CD4-positive, alpha-beta memory T cell (primary cell): ENCODE measurements at regions not wholly inside any gene's neighbourhood (a gene's known extent, or its start where the extent isn't known, plus 50 kb on each side); places are given as distances from the start of the nearest gene placed in this dataset.

Experiments used
- CTCF ChIA-PET: fragments of 350-600 bp; sonication (Branson Sonifier 250); formaldehyde crosslinking; loops from one replicate; lab custom pipeline; 2021; ENCODE audit warnings: inconsistent platforms; ENCODE audit not compliant: partially characterized antibody; lab: Charles Lee
- POLR2A ChIA-PET: fragments of 350-600 bp; sonication (Branson Sonifier 250); formaldehyde crosslinking; loops from one replicate; lab custom pipeline; 2021; ENCODE audit not compliant: partially characterized antibody; lab: Charles Lee
- DNase-seq, 5 donors: peaks; one replicate each; pipeline versions ENCODE4 v3.0.0 to v3.0.0-alpha.2; 2020 to 2022; ENCODE audit warnings: mixed read lengths in 1 of 5
- H3K27ac ChIP-seq: one replicate; pipeline ENCODE4 v1.7.0; 2013; ENCODE audit warnings: low read depth, low read length
- H3K27me3 ChIP-seq: 2 replicates; pipeline ENCODE4 v1.7.0; 2013; ENCODE audit warnings: mild to moderate bottlenecking, low read length, moderate library complexity; ENCODE audit not compliant: insufficient read depth
- H3K36me3 ChIP-seq: 2 replicates; pipeline ENCODE4 v1.7.0; 2013; ENCODE audit warnings: mild to moderate bottlenecking, low read length, moderate library complexity; ENCODE audit not compliant: insufficient read depth
- H3K4me1 ChIP-seq: 2 replicates; pipeline ENCODE4 v1.7.0; 2013; ENCODE audit warnings: mild to moderate bottlenecking, low read length, moderate library complexity; ENCODE audit not compliant: insufficient read depth
- H3K4me3 ChIP-seq, 2 donors: one replicate each; pipeline ENCODE4 v1.7.0; 2013; ENCODE audit warnings: low read length in 2 of 2, mild to moderate bottlenecking in 1 of 2
- H3K9me3 ChIP-seq, 2 donors: one replicate each; pipeline ENCODE4 v1.7.0; 2013; ENCODE audit warnings: low read length in 2 of 2, control low read depth in 1 of 2; ENCODE audit not compliant: control insufficient read depth in 1 of 2
- H3K27ac Mint-ChIP-seq, 7 donors: one replicate each; pipeline ENCODE4 v1.8.0; 2020 to 2021; ENCODE audit warnings: mixed read lengths in 7 of 7, mild to moderate bottlenecking in 6 of 7, inconsistent platforms in 3 of 7, moderate library complexity in 3 of 7
- H3K27me3 Mint-ChIP-seq, 2 donors: one replicate each; pipeline ENCODE4 v1.8.0; 2020 to 2021; ENCODE audit warnings: mixed read lengths in 2 of 2
- H3K36me3 Mint-ChIP-seq, 2 donors: one replicate each; pipeline ENCODE4 v1.8.0; 2020 to 2021; ENCODE audit warnings: mixed read lengths in 2 of 2, inconsistent platforms in 1 of 2, mild to moderate bottlenecking in 1 of 2
- H3K4me1 Mint-ChIP-seq, 4 donors: one replicate each; pipeline ENCODE4 v1.8.0; 2020 to 2021; ENCODE audit warnings: mixed read lengths in 4 of 4, mild to moderate bottlenecking in 1 of 4
- H3K4me3 Mint-ChIP-seq, 8 donors: one replicate each; pipeline ENCODE4 v1.8.0; 2020 to 2021; ENCODE audit warnings: mixed read lengths in 8 of 8, mild to moderate bottlenecking in 7 of 8, moderate library complexity in 6 of 8, inconsistent platforms in 3 of 8
- H3K9me3 Mint-ChIP-seq, 8 donors: one replicate each; pipeline ENCODE4 v1.8.0; 2020 to 2021; ENCODE audit warnings: mixed read lengths in 8 of 8, mild to moderate bottlenecking in 5 of 8, inconsistent platforms in 3 of 8, moderate library complexity in 1 of 8
- intact Hi-C: fragments of 100-400 bp; cut with micrococcal nuclease; formaldehyde crosslinking; loops from one replicate; pipeline ENCODE4 v1.15.1; 2023

GRCh38 chr2:104531122-104531521, 322.8 kb upstream of the POU3F3 start:
- CTCF ChIA-PET, result no interaction called here

GRCh38 chr2:104537116-104537515, 316.8 kb upstream of the POU3F3 start:
- Mint-ChIP-seq H3K36me3 (no peaks in the 10 kb centered on the region), H3K9me3 (peaks cover 0 to 8% (median 0%) of the 10 kb centered on the region in 8 donors), H3K4me1 (no peaks in the 10 kb centered on the region), H3K27ac (no peak overlapping the region), H3K4me3 (no peak overlapping the region), H3K27me3 (peaks cover 0 to 3% of the 10 kb centered on the region in 2 donors)
- Histone ChIP-seq H3K27me3 (no peaks in the 10 kb centered on the region), H3K4me3 (no peak overlapping the region), H3K4me1 (no peaks in the 10 kb centered on the region), H3K36me3 (no peaks in the 10 kb centered on the region), H3K9me3 (no peaks in the 10 kb centered on the region), H3K27ac (no peak overlapping the region)
- no peak for DNase-seq
- ChIA-PET POLR2A (no interaction called here), CTCF (no interaction called here)
- intact Hi-C loops, result no loop called here

More at GRCh38 chr2:104531122-104531521, 322.8 kb upstream of the POU3F3 start:
- Histone ChIP-seq H3K4me1 (no peaks in the 10 kb centered on the region), H3K27me3 (no peaks in the 10 kb centered on the region), H3K4me3 (no peak overlapping the region), H3K27ac (no peak overlapping the region), H3K9me3 (no peaks in the 10 kb centered on the region), H3K36me3 (no peaks in the 10 kb centered on the region)
- H3K27ac Mint-ChIP-seq, result no peak overlapping the region
- no peaks in the 10 kb centered on the region for H3K36me3 Mint-ChIP-seq
- intact Hi-C loops, result no loop called here
- no peak for DNase-seq
- POLR2A ChIA-PET, result no interaction called here
- no peak overlapping the region for H3K4me3 Mint-ChIP-seq
- H3K4me1 Mint-ChIP-seq, result no peaks in the 10 kb centered on the region
- peaks cover 0 to 14% (median 5%) of the 10 kb centered on the region in 8 donors for H3K9me3 Mint-ChIP-seq
- H3K27me3 Mint-ChIP-seq, result peaks cover 0 to 1% of the 10 kb centered on the region in 2 donors

GRCh38 chr2:104538077-104538476, 315.8 kb upstream of the POU3F3 start:
- intact Hi-C loops, result no loop called here
- H3K27me3 ChIP-seq, result no peaks in the 10 kb centered on the region
- Mint-ChIP-seq H3K27ac (no peak overlapping the region), H3K4me1 (no peaks in the 10 kb centered on the region), H3K9me3 (peaks cover 0 to 13% (median 0%) of the 10 kb centered on the region in 8 donors), H3K36me3 (no peaks in the 10 kb centered on the region), H3K4me3 (no peak overlapping the region), H3K27me3 (peaks cover 0 to 3% of the 10 kb centered on the region in 2 donors)
- no peaks in the 10 kb centered on the region for H3K36me3 ChIP-seq
- H3K9me3 ChIP-seq, result no peaks in the 10 kb centered on the region
- DNase-seq, result no peak
- ChIA-PET CTCF (no interaction called here), POLR2A (no interaction called here)
- no peaks in the 10 kb centered on the region for H3K4me1 ChIP-seq
- H3K4me3 ChIP-seq, result no peak overlapping the region
- no peak overlapping the region for H3K27ac ChIP-seq

GRCh38 chr2:104539649-104540048, 314.3 kb upstream of the POU3F3 start:
- POLR2A ChIA-PET, result no interaction called here
- H3K27me3 Mint-ChIP-seq, result peaks cover 0 to 3% of the 10 kb centered on the region in 2 donors

GRCh38 chr2:104545055-104545454, 308.9 kb upstream of the POU3F3 start:
- Mint-ChIP-seq H3K4me3 (peak overlapping the region in 1 of 8 donors; percentile 12), H3K4me1 (no peaks in the 10 kb centered on the region), H3K27ac (no peak overlapping the region), H3K9me3 (peaks cover 0 to 9% (median 0%) of the 10 kb centered on the region in 8 donors), H3K27me3 (no peaks in the 10 kb centered on the region), H3K36me3 (no peaks in the 10 kb centered on the region)
- ChIA-PET POLR2A (no interaction called here), CTCF (no interaction called here)
- Histone ChIP-seq H3K4me1 (no peaks in the 10 kb centered on the region), H3K4me3 (no peak overlapping the region), H3K36me3 (no peaks in the 10 kb centered on the region), H3K27ac (no peak overlapping the region), H3K9me3 (no peaks in the 10 kb centered on the region), H3K27me3 (no peaks in the 10 kb centered on the region)
- intact Hi-C loops, result no loop called here
- no peak for DNase-seq

More at GRCh38 chr2:104539649-104540048, 314.3 kb upstream of the POU3F3 start:
- Histone ChIP-seq H3K9me3 (no peaks in the 10 kb centered on the region), H3K36me3 (no peaks in the 10 kb centered on the region), H3K27me3 (no peaks in the 10 kb centered on the region), H3K27ac (no peak overlapping the region), H3K4me1 (no peaks in the 10 kb centered on the region), H3K4me3 (no peak overlapping the region)
- Mint-ChIP-seq H3K27ac (no peak overlapping the region), H3K4me3 (no peak overlapping the region), H3K4me1 (no peaks in the 10 kb centered on the region), H3K36me3 (no peaks in the 10 kb centered on the region), H3K9me3 (peaks cover 0 to 17% (median 0%) of the 10 kb centered on the region in 8 donors)
- DNase-seq, result no peak
- intact Hi-C loops, result no loop called here
- CTCF ChIA-PET, result no interaction called here

GRCh38 chr2:104546537-104546936, 307.4 kb upstream of the POU3F3 start:
- no peaks in the 10 kb centered on the region for H3K9me3 ChIP-seq
- no peak overlapping the region for H3K4me3 ChIP-seq
- H3K27me3 Mint-ChIP-seq, result no peaks in the 10 kb centered on the region
- H3K4me1 ChIP-seq, result no peaks in the 10 kb centered on the region
- H3K36me3 Mint-ChIP-seq, result no peaks in the 10 kb centered on the region
- DNase-seq, result no peak
- ChIA-PET POLR2A (no interaction called here), CTCF (no interaction called here)
- H3K4me3 Mint-ChIP-seq, result no peak overlapping the region
- H3K36me3 ChIP-seq, result no peaks in the 10 kb centered on the region
- no peak overlapping the region for H3K27ac Mint-ChIP-seq
- no peaks in the 10 kb centered on the region for H3K4me1 Mint-ChIP-seq
- peaks cover 0 to 9% (median 0%) of the 10 kb centered on the region in 8 donors for H3K9me3 Mint-ChIP-seq
- no peaks in the 10 kb centered on the region for H3K27me3 ChIP-seq
- intact Hi-C loops, result no loop called here
- H3K27ac ChIP-seq, result no peak overlapping the region

GRCh38 chr2:104547221-104547620, 306.7 kb upstream of the POU3F3 start:
- H3K36me3 ChIP-seq, result no peaks in the 10 kb centered on the region
- CTCF ChIA-PET, result no interaction called here
- no peak overlapping the region for H3K4me3 ChIP-seq
- H3K27me3 ChIP-seq, result no peaks in the 10 kb centered on the region
- POLR2A ChIA-PET, result no interaction called here
- H3K4me1 ChIP-seq, result no peaks in the 10 kb centered on the region
- no peak overlapping the region for H3K4me3 Mint-ChIP-seq
- H3K4me1 Mint-ChIP-seq, result no peaks in the 10 kb centered on the region
- H3K36me3 Mint-ChIP-seq, result no peaks in the 10 kb centered on the region
- no peak overlapping the region for H3K27ac Mint-ChIP-seq
- no peak for DNase-seq
- intact Hi-C loops, result no loop called here
- H3K27me3 Mint-ChIP-seq, result no peaks in the 10 kb centered on the region
- peaks cover 0 to 9% (median 0%) of the 10 kb centered on the region in 8 donors for H3K9me3 Mint-ChIP-seq
- no peak overlapping the region for H3K27ac ChIP-seq
- no peaks in the 10 kb centered on the region for H3K9me3 ChIP-seq

- no peak for DNase-seq
- Mint-ChIP-seq H3K4me1 (no peaks in the 10 kb centered on the region), H3K27ac (no peak overlapping the region), H3K36me3 (no peaks in the 10 kb centered on the region), H3K9me3 (peaks cover 0 to 7% (median 0%) of the 10 kb centered on the region in 8 donors), H3K4me3 (no peak overlapping the region), H3K27me3 (peaks cover 0 to 2% of the 10 kb centered on the region in 2 donors)
- Histone ChIP-seq H3K27ac (no peak overlapping the region), H3K9me3 (no peaks in the 10 kb centered on the region), H3K27me3 (no peaks in the 10 kb centered on the region), H3K36me3 (no peaks in the 10 kb centered on the region), H3K4me3 (no peak overlapping the region), H3K4me1 (no peaks in the 10 kb centered on the region)
- POLR2A ChIA-PET, result no interaction called here
- intact Hi-C loops, result no loop called here
- CTCF ChIA-PET, result no interaction called here
Measured at GRCh38 chr2:104561251-104561650, 292.7 kb upstream of the POU3F3 start.
